Psoas muscle (tissue), 7 donors: ENCODE measurements at regions not wholly inside any gene's neighbourhood (a gene's known extent, or its start where the extent isn't known, plus 50 kb on each side); places are given as distances from the start of the nearest gene placed in this dataset.

Experiments
- ATAC-seq, 4 donors: fragments of 200-7000 bp; cut with Tn5 transposase; one replicate each; pipeline ENCODE4 v1.9.1; 2020; ENCODE audit warnings: moderate library complexity in 3 of 4, mild to moderate bottlenecking in 2 of 4
- DNase-seq, 2 donors: peaks; one replicate each; pipeline ENCODE4 v3.0.0-alpha.2; 2020
- H3K27ac ChIP-seq: fragments of 200-600 bp; one replicate; pipeline ENCODE4 v1.8.0; 2022
- H3K27me3 ChIP-seq, 3 donors: fragments of 200-600 bp in 1 of 3; one replicate each; pipeline versions ENCODE4 v1.6.1 to v1.8.0; 2013 to 2022; ENCODE audit warnings: low read length in 2 of 3, mild to moderate bottlenecking in 2 of 3, moderate library complexity in 1 of 3; ENCODE audit not compliant: insufficient read depth in 3 of 3
- H3K36me3 ChIP-seq, 2 donors: fragments of 200-600 bp in 1 of 2; one replicate each; pipeline versions ENCODE4 v1.6.1 to v1.8.0; 2013 to 2022; ENCODE audit warnings: low read depth in 1 of 2, mild to moderate bottlenecking in 1 of 2, moderate library complexity in 1 of 2; ENCODE audit not compliant: insufficient read depth in 1 of 2
- H3K4me1 ChIP-seq: fragments of 200-600 bp; one replicate; pipeline ENCODE4 v1.8.0; 2022
- H3K4me3 ChIP-seq: fragments of 200-600 bp; one replicate; pipeline ENCODE4 v1.8.0; 2022; ENCODE audit warnings: mild to moderate bottlenecking
- H3K9me3 ChIP-seq: fragments of 200-600 bp; one replicate; pipeline ENCODE4 v1.8.0; 2022
- WGBS, 3 donors: extraction: QIAGEN DNeasy Blood & Tissue Kit; methylation state at CpG; one replicate each; pipeline versions ENCODE4 v1.1.6 to v1.1.7; 2013; 5-methylcytosine and 5-hydroxymethylcytosine counted together
- intact Hi-C, 2 donors: fragments of 100-400 bp; cut with DNase I; formaldehyde crosslinking; loops; one replicate each; pipeline versions ENCODE4 v1.11.0 to v1.14.2; 2022
- TF ChIP-seq, protein P1 (sequence below): fragments of 200-600 bp; IDR thresholded peaks from one replicate; pipeline ENCODE4 v1.8.0; 2022; ENCODE audit warnings: antibody characterized with exemption
- donor health status: healthy with polysubstance abuse.
- donor health status: DM: no; HTN: no; CAD: no; lungs with moderate emphysema.
- donor health status: Bipolar disorder and iron deficiency.
- donor health status: healthy.
- donor health status: DM: yes; HTN: yes; CAD: no.
- donor health status: DM: no; HTN: no; CAD: no.
- donor health status: DM: yes; HTN: yes; CAD: no.

DNA sequence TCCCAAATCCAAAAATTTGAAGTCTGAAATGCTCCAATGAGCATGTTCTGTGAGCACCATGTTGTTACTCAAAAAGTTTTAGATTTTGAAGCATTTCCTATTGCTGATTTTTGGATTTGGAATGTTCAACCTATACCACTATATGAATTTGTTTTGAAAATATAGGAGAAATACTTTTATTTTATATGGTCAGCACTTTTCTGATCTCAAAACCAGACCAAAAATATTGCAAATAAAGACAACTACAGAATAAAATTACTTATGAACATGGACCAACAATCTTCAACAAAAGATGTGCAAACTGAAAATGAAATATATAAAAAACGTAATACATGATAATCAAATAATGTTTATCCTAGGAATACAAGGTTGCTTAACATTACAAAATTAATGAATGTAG, 73.7 kb upstream of the APOBEC4 start:
- 92 to 98% (median 94%) methylated on average over 1 of the region's 1 CpG for WGBS, 3 donors
- H3K27me3 ChIP-seq = no peaks in the 10 kb centered on the region
- no peak for DNase-seq
- no peak overlapping the region for H3K27ac ChIP-seq
- no peaks in the 10 kb centered on the region for H3K4me1 ChIP-seq
- H3K4me3 ChIP-seq = no peak overlapping the region
- ATAC-seq = no peak
- TF ChIP-seq, protein P1, sequence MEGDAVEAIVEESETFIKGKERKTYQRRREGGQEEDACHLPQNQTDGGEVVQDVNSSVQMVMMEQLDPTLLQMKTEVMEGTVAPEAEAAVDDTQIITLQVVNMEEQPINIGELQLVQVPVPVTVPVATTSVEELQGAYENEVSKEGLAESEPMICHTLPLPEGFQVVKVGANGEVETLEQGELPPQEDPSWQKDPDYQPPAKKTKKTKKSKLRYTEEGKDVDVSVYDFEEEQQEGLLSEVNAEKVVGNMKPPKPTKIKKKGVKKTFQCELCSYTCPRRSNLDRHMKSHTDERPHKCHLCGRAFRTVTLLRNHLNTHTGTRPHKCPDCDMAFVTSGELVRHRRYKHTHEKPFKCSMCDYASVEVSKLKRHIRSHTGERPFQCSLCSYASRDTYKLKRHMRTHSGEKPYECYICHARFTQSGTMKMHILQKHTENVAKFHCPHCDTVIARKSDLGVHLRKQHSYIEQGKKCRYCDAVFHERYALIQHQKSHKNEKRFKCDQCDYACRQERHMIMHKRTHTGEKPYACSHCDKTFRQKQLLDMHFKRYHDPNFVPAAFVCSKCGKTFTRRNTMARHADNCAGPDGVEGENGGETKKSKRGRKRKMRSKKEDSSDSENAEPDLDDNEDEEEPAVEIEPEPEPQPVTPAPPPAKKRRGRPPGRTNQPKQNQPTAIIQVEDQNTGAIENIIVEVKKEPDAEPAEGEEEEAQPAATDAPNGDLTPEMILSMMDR = no peak
- H3K36me3 ChIP-seq = no peaks in the 10 kb centered on the region
- no peaks in the 10 kb centered on the region for H3K9me3 ChIP-seq
- intact Hi-C loops = no loop called here

DNA sequence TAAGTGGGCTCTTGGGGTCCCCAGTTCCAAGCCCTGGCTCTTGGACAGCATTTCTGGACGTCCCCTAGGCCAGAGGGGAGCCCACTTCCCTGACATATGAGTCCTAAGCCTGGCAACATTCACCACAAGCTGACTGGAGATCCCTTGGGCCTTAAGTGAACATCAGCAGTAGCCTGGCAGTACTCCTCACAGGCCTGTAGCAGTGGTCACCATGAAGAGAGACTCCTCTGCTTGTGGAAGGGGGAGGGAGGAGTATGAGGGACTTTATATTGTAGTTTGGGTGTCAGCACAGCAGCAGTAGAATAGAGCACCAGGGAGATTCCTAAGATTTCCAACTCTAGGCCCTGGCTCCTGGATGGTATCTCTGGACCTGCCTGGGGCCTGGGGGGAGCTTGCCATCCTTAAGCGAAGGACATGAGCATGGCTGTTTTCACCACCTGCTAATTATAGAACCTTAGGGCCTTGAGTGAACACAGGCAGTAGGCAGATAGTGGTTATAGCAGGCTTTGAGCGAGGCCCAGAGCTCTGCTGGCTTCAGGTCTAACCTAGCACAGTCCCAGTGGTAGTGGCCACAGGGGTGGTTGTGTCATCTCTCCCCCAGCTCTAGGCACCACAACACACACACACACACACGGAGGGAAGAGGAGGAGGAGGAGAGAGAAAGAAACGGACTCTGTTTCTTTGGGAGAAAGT, 71.4 kb upstream of the APOBEC4 start:
- H3K9me3 ChIP-seq = no peaks in the 10 kb centered on the region
- TF ChIP-seq, protein P1 = no peak
- no peak overlapping the region for H3K4me3 ChIP-seq
- H3K4me1 ChIP-seq = no peaks in the 10 kb centered on the region
- intact Hi-C loops = no loop called here
- H3K27me3 ChIP-seq = peaks cover 0 to 3% (median 0%) of the 10 kb centered on the region in 3 donors
- H3K36me3 ChIP-seq = no peaks in the 10 kb centered on the region
- ATAC-seq = no peak
- whole genome bisulfite sequencing, 3 donors = 85 to 90% (median 88%) methylated on average over 5 of the region's 5 CpGs
- DNase-seq = no peak
- no peak overlapping the region for H3K27ac ChIP-seq

GRCh38 chr1:183723571-183723970, 70.5 kb upstream of the APOBEC4 start:
- H3K27ac ChIP-seq = no peak overlapping the region
- 55 to 75% (median 69%) methylated on average over 2 of the region's 2 CpGs for WGBS, 3 donors
- no peaks in the 10 kb centered on the region for H3K9me3 ChIP-seq
- H3K4me1 ChIP-seq = no peaks in the 10 kb centered on the region
- TF ChIP-seq, protein P1 = no peak
- no peak overlapping the region for H3K4me3 ChIP-seq
- no peaks in the 10 kb centered on the region for H3K36me3 ChIP-seq
- ATAC-seq (no peak), DNase-seq (no peak)
- intact Hi-C loops = no loop called here
- peaks cover 0 to 3% (median 0%) of the 10 kb centered on the region in 3 donors for H3K27me3 ChIP-seq

DNA sequence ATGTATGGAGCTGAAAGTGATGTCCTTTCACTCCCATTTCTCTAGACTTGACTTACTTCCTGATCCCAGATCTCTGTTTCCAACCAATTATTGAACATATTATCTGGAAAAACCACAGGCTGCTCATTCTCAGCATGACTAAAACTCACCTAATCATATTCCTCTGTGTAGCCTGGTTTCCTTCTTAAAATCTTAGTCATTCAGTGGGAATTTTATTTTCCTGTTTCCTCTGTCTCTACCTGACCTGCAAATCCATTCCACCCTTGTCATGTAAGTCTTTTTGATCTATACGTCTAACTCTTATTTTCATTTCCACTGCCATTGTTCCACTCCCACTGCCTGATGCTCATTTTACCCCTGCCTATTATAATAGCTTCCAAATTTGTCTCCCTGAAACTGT, 67.9 kb upstream of the APOBEC4 start:
- no peaks in the 10 kb centered on the region for H3K36me3 ChIP-seq
- no peaks in the 10 kb centered on the region for H3K4me1 ChIP-seq
- DNase-seq (no peak), ATAC-seq (no peak)
- WGBS, 3 donors = 55 to 76% (median 71%) methylated on average over 1 of the region's 1 CpG
- H3K27ac ChIP-seq = no peak overlapping the region
- TF ChIP-seq, protein P1 = no peak
- H3K27me3 ChIP-seq = peaks cover 0 to 3% (median 0%) of the 10 kb centered on the region in 3 donors
- H3K9me3 ChIP-seq = no peaks in the 10 kb centered on the region
- intact Hi-C loops = no loop called here
- no peak overlapping the region for H3K4me3 ChIP-seq

- ATAC-seq (no peak), DNase-seq (no peak)
- no peak overlapping the region for H3K4me3 ChIP-seq
- intact Hi-C loops = no loop called here
- no peaks in the 10 kb centered on the region for H3K4me1 ChIP-seq
- 44 to 58% (median 49%) methylated on average over 3 of the region's 3 CpGs for WGBS, 3 donors
- TF ChIP-seq, protein P1 = no peak
- H3K9me3 ChIP-seq = no peaks in the 10 kb centered on the region
- H3K36me3 ChIP-seq = no peaks in the 10 kb centered on the region
- H3K27me3 ChIP-seq = peaks cover 0 to 3% (median 0%) of the 10 kb centered on the region in 3 donors
- H3K27ac ChIP-seq = no peak overlapping the region
Measured at GRCh38 chr1:183720028-183720427, 66.9 kb upstream of the APOBEC4 start.
